ENCODE measurements at regions not wholly inside any gene's neighbourhood (a gene's known extent, or its start where the extent isn't known, plus 50 kb on each side); places are given as distances from the start of the nearest gene placed in this dataset.

- TF ChIP-seq POLR2A (IDR thresholded peaks at IDR 0.05), result no peak
- no peak for TF ChIP-seq CTCF (IDR thresholded peaks at IDR 0.05)
Observed at GRCh38 chr14:81938341-81938740, 404.7 kb upstream of the SEL1L start.
